ENCODE measurements at regions not wholly inside any gene's neighbourhood (a gene's known extent, or its start where the extent isn't known, plus 50 kb on each side); places are given as distances from the start of the nearest gene placed in this dataset.

DNA sequence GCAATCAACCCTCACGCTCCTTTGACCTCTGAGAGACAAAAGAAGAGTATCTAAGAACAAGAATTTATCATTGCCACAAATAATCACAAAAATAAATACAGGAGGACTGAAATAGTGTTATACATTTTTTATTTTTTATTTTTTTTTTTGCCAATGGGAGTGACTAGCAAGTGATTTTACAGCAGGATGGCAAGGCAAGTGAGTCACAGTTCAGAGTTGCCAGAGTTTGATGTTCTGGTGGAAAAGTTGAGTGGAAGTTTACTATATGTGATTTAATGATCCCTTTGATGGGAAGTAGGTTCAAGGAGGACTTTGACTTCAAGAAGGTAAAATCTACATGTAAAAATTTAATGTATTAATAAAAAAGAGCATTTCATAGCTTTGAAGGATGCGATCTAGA, 2691.4 kb downstream of the PCDH9 start:
- no peak overlapping the region for H3K27ac Mint-ChIP-seq
- DNase-seq (ENCODE audit: low spot score) = no peak
- POLR2A ChIA-PET = no interaction called here
- no peaks in the 10 kb centered on the region for H3K9me3 Mint-ChIP-seq
- no peak overlapping the region for H3K4me3 Mint-ChIP-seq
- no peaks in the 10 kb centered on the region for H3K36me3 Mint-ChIP-seq
- no peaks in the 10 kb centered on the region for H3K27me3 Mint-ChIP-seq (ENCODE audit: low read depth)
- TF ChIP-seq JAZF1 (CRISPR knock-in tag; IDR thresholded peaks at IDR 0.05) = no peak
- TF ChIP-seq ZNF423 (CRISPR knock-in tag; IDR thresholded peaks at IDR 0.05) = no peak
- no peak for TF ChIP-seq ATF2 (CRISPR knock-in tag; IDR thresholded peaks at IDR 0.05; ENCODE audit: borderline replicate concordance, low read depth)
- TF ChIP-seq KAT7 (CRISPR knock-in tag; IDR thresholded peaks at IDR 0.05; ENCODE audit: borderline replicate concordance) = no peak
- no peak for TF ChIP-seq ZNF317 (CRISPR knock-in tag; IDR thresholded peaks at IDR 0.05; ENCODE audit: borderline replicate concordance, low read depth)
- TF ChIP-seq CREM (CRISPR knock-in tag; IDR thresholded peaks at IDR 0.05) = no peak
- TF ChIP-seq, protein P1, sequence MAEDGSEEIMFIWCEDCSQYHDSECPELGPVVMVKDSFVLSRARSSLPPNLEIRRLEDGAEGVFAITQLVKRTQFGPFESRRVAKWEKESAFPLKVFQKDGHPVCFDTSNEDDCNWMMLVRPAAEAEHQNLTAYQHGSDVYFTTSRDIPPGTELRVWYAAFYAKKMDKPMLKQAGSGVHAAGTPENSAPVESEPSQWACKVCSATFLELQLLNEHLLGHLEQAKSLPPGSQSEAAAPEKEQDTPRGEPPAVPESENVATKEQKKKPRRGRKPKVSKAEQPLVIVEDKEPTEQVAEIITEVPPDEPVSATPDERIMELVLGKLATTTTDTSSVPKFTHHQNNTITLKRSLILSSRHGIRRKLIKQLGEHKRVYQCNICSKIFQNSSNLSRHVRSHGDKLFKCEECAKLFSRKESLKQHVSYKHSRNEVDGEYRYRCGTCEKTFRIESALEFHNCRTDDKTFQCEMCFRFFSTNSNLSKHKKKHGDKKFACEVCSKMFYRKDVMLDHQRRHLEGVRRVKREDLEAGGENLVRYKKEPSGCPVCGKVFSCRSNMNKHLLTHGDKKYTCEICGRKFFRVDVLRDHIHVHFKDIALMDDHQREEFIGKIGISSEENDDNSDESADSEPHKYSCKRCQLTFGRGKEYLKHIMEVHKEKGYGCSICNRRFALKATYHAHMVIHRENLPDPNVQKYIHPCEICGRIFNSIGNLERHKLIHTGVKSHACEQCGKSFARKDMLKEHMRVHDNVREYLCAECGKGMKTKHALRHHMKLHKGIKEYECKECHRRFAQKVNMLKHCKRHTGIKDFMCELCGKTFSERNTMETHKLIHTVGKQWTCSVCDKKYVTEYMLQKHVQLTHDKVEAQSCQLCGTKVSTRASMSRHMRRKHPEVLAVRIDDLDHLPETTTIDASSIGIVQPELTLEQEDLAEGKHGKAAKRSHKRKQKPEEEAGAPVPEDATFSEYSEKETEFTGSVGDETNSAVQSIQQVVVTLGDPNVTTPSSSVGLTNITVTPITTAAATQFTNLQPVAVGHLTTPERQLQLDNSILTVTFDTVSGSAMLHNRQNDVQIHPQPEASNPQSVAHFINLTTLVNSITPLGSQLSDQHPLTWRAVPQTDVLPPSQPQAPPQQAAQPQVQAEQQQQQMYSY (CRISPR knock-in tag; IDR thresholded peaks at IDR 0.05) = no peak
- TF ChIP-seq RORB (CRISPR knock-in tag; IDR thresholded peaks at IDR 0.05) = no peak
- TF ChIP-seq RELA (CRISPR knock-in tag; IDR thresholded peaks at IDR 0.05; ENCODE audit: borderline replicate concordance) = no peak
- TF ChIP-seq, protein P2, sequence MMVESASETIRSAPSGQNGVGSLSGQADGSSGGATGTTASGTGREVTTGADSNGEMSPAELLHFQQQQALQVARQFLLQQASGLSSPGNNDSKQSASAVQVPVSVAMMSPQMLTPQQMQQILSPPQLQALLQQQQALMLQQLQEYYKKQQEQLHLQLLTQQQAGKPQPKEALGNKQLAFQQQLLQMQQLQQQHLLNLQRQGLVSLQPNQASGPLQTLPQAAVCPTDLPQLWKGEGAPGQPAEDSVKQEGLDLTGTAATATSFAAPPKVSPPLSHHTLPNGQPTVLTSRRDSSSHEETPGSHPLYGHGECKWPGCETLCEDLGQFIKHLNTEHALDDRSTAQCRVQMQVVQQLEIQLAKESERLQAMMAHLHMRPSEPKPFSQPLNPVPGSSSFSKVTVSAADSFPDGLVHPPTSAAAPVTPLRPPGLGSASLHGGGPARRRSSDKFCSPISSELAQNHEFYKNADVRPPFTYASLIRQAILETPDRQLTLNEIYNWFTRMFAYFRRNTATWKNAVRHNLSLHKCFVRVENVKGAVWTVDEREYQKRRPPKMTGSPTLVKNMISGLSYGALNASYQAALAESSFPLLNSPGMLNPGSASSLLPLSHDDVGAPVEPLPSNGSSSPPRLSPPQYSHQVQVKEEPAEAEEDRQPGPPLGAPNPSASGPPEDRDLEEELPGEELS (CRISPR knock-in tag; IDR thresholded peaks at IDR 0.05) = no peak
- no peak for TF ChIP-seq MYBL2 (CRISPR knock-in tag; IDR thresholded peaks at IDR 0.05)
- TF ChIP-seq E2F1 (CRISPR knock-in tag; IDR thresholded peaks at IDR 0.05) = no peak
- TF ChIP-seq ESRRA (CRISPR knock-in tag; IDR thresholded peaks at IDR 0.05; ENCODE audit: borderline replicate concordance) = no peak
- TF ChIP-seq CBFB (CRISPR knock-in tag; IDR thresholded peaks at IDR 0.05; ENCODE audit: low read depth) = no peak
- no peak for TF ChIP-seq IRF2 (CRISPR knock-in tag; IDR thresholded peaks at IDR 0.05; ENCODE audit: borderline replicate concordance, low read depth)
- TF ChIP-seq ZNF232 (CRISPR knock-in tag; IDR thresholded peaks at IDR 0.05) = no peak
- no peak for TF ChIP-seq GRHL2 (CRISPR knock-in tag; IDR thresholded peaks at IDR 0.05; ENCODE audit: insufficient replicate concordance, severe bottlenecking)
- TF ChIP-seq MAX (CRISPR knock-in tag; IDR thresholded peaks at IDR 0.05) = no peak
- TF ChIP-seq ZNF396 (CRISPR knock-in tag; IDR thresholded peaks at IDR 0.05; ENCODE audit: borderline replicate concordance) = no peak
- no peak for TF ChIP-seq ZNF425 (CRISPR knock-in tag; conservative IDR thresholded peaks at IDR 0.05)
- CTCF ChIA-PET = no interaction called here
- ATAC-seq = no peak
- H3K4me1 Mint-ChIP-seq = peaks cover 16% of the 10 kb centered on the region
